Trophoblast cell (in vitro differentiated cells and primary cell): ENCODE measurements at regions not wholly inside any gene's neighbourhood (a gene's known extent, or its start where the extent isn't known, plus 50 kb on each side); places are given as distances from the start of the nearest gene placed in this dataset.

Experiments used
- DNase-seq, 2 donors: peaks; one replicate each; pipeline ENCODE4 v3.0.0-alpha.2; 2016
- H2AFZ ChIP-seq: 2 replicates; pipeline ENCODE4 v1.6.1; 2013; ENCODE audit warnings: low read length, moderate library complexity, mild to moderate bottlenecking; ENCODE audit not compliant: insufficient read depth, poor library complexity
- H2AK5ac ChIP-seq: 2 replicates; pipeline ENCODE4 v1.6.1; 2013; ENCODE audit warnings: mild to moderate bottlenecking, low read length
- H2BK120ac ChIP-seq: 2 replicates; pipeline ENCODE4 v1.6.1; 2013; ENCODE audit warnings: low read length, mild to moderate bottlenecking, moderate library complexity; ENCODE audit not compliant: insufficient read depth, poor library complexity
- H2BK12ac ChIP-seq: 2 replicates; pipeline ENCODE4 v1.6.1; 2013; ENCODE audit warnings: mild to moderate bottlenecking, low read length, moderate library complexity
- H2BK5ac ChIP-seq: 2 replicates; pipeline ENCODE4 v1.6.1; 2013; ENCODE audit warnings: low read length, low read depth, moderate library complexity, mild to moderate bottlenecking; ENCODE audit not compliant: poor library complexity
- H3K14ac ChIP-seq: 2 replicates; pipeline ENCODE4 v1.6.1; 2013; ENCODE audit warnings: mild to moderate bottlenecking, low read length
- H3K18ac ChIP-seq: 2 replicates; pipeline ENCODE4 v1.6.1; 2013; ENCODE audit warnings: mild to moderate bottlenecking, low read length
- H3K23ac ChIP-seq: 2 replicates; pipeline ENCODE4 v1.6.1; 2013; ENCODE audit warnings: low read length
- H3K27ac ChIP-seq: 2 replicates; pipeline ENCODE4 v1.5.1; 2013; ENCODE audit warnings: low read depth, mild to moderate bottlenecking, inconsistent platforms, low read length, moderate library complexity
- H3K27me3 ChIP-seq: 2 replicates; pipeline ENCODE4 v1.6.1; 2013; ENCODE audit warnings: inconsistent platforms, mild to moderate bottlenecking, low read length, moderate library complexity; ENCODE audit not compliant: insufficient read depth
- H3K36me3 ChIP-seq, 2 experiments: 1 replicate in 1 of 2; 2 replicates in 1 of 2; pipeline ENCODE4 v1.6.1; 2013; ENCODE audit warnings: low read length in 2 of 2, mild to moderate bottlenecking in 2 of 2, moderate library complexity in 1 of 2; ENCODE audit not compliant: insufficient read depth in 2 of 2, control insufficient read depth in 1 of 2
- H3K4ac ChIP-seq: 2 replicates; pipeline ENCODE4 v1.6.1; 2013; ENCODE audit warnings: low read depth, mild to moderate bottlenecking, low read length, moderate library complexity
- H3K4me1 ChIP-seq, 2 experiments: 1 replicate in 1 of 2; 2 replicates in 1 of 2; pipeline ENCODE4 v1.6.1; 2013; ENCODE audit warnings: low read length in 2 of 2, mild to moderate bottlenecking in 2 of 2, moderate library complexity in 1 of 2; ENCODE audit not compliant: insufficient read depth in 2 of 2, control insufficient read depth in 1 of 2
- H3K4me2 ChIP-seq: 2 replicates; pipeline ENCODE4 v1.6.1; 2013; ENCODE audit warnings: inconsistent platforms, mild to moderate bottlenecking, low read length, moderate library complexity
- H3K4me3 ChIP-seq: 2 replicates; pipeline ENCODE4 v1.5.1; 2013; ENCODE audit warnings: mild to moderate bottlenecking, low read depth, low read length, inconsistent platforms
- H3K79me1 ChIP-seq: one replicate; pipeline ENCODE4 v1.6.1; 2013; ENCODE audit warnings: low read length
- H3K79me2 ChIP-seq: 2 replicates; pipeline ENCODE4 v1.6.1; 2013; ENCODE audit warnings: low read length, mild to moderate bottlenecking; ENCODE audit not compliant: control insufficient read depth, insufficient read depth, poor library complexity
- H3K9ac ChIP-seq: 2 replicates; pipeline ENCODE4 v1.6.1; 2013; ENCODE audit warnings: mild to moderate bottlenecking, low read length
- H3K9me3 ChIP-seq: 2 replicates; pipeline ENCODE4 v1.6.1; 2013; ENCODE audit warnings: low read depth, mild to moderate bottlenecking, control low read depth, inconsistent platforms, low read length; ENCODE audit not compliant: insufficient read depth
- H4K12ac ChIP-seq: 2 replicates; pipeline ENCODE4 v1.6.1; 2013; ENCODE audit warnings: low read depth, mild to moderate bottlenecking, low read length, moderate library complexity
- H4K8ac ChIP-seq: 2 replicates; pipeline ENCODE4 v1.6.1; 2013; ENCODE audit warnings: low read depth, mild to moderate bottlenecking, low read length, moderate library complexity
- H4K91ac ChIP-seq: one replicate; pipeline ENCODE4 v1.6.1; 2013; ENCODE audit warnings: low read depth, mild to moderate bottlenecking, low read length, moderate library complexity
- WGBS: extraction: QIAGEN DNeasy Blood & Tissue Kit; methylation state at CpG from one replicate; pipeline ENCODE4 v1.1.7; 2013; ENCODE audit warnings: missing lambda C conversion rate; ENCODE audit not compliant: insufficient read length, insufficient coverage; ENCODE audit errors: extremely low coverage; 5-methylcytosine and 5-hydroxymethylcytosine counted together

DNA sequence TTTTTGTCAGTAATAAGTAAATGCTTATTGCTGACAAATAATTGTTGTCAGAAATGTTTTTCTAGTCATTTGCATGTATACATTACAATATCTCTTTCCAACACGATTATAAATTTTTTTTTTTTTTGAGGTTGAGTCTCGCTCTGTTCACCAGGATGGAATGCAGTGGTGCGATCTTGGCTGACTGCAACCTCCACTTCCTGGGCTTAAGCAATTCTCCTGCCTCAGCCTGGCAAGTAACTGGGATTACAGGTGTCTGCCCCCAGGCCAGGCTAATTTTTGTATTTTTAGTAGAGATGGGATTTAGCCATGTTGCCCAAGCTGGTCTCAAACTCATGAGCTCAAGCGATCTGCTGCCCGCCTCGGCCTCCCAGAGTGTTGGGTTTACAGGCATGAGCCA is 72.0 kb upstream of the ATF3 start:
- Histone ChIP-seq H3K36me3 (no peaks in the 10 kb centered on the region), H3K23ac (no peak overlapping the region), H3K79me2 (no peaks in the 10 kb centered on the region), H3K27me3 (no peaks in the 10 kb centered on the region), H3K9me3 (no peaks in the 10 kb centered on the region), H2BK5ac (no peak overlapping the region), H3K4me2 (no peak overlapping the region), H3K9ac (no peak overlapping the region), H2BK12ac (no peak overlapping the region), H3K79me1 (no peaks in the 10 kb centered on the region), H3K18ac (no peak overlapping the region), H2AK5ac (no peak overlapping the region), H4K12ac (no peak overlapping the region), H3K4me1 (peaks cover 0 to 2% of the 10 kb centered on the region in 2 experiments), H3K27ac (no peak overlapping the region), H4K91ac (no peak overlapping the region), H2AFZ (no peak overlapping the region), H3K14ac (no peak overlapping the region), H3K4me3 (no peak overlapping the region), H4K8ac (no peak overlapping the region), H2BK120ac (no peak overlapping the region), H3K4ac (no peak overlapping the region)
- DNase-seq, result no peak
- WGBS, result no CpG with 5 or more reads among the region's 6 CpGs

- H3K27ac ChIP-seq, result no peak overlapping the region
- H2AFZ ChIP-seq, result no peak overlapping the region
- no peaks in the 10 kb centered on the region for H3K79me2 ChIP-seq
- H3K4me2 ChIP-seq, result no peak overlapping the region
- H4K91ac ChIP-seq, result no peak overlapping the region
- H2BK120ac ChIP-seq, result no peak overlapping the region
- peaks cover 0 to 2% of the 10 kb centered on the region in 2 experiments for H3K4me1 ChIP-seq
- H3K9ac ChIP-seq, result no peak overlapping the region
- no peak overlapping the region for H2BK5ac ChIP-seq
- no peak overlapping the region for H3K23ac ChIP-seq
- no peak overlapping the region for H4K8ac ChIP-seq
- no CpG with 5 or more reads among the region's 1 CpG for WGBS
- H2AK5ac ChIP-seq, result no peak overlapping the region
- no peak overlapping the region for H3K4me3 ChIP-seq
- no peak overlapping the region for H3K18ac ChIP-seq
- H3K4ac ChIP-seq, result no peak overlapping the region
- no peak overlapping the region for H3K14ac ChIP-seq
- no peak for DNase-seq
- H3K9me3 ChIP-seq, result no peaks in the 10 kb centered on the region
- H4K12ac ChIP-seq, result no peak overlapping the region
- H2BK12ac ChIP-seq, result no peak overlapping the region
- H3K36me3 ChIP-seq, result no peaks in the 10 kb centered on the region
- no peaks in the 10 kb centered on the region for H3K79me1 ChIP-seq
- no peaks in the 10 kb centered on the region for H3K27me3 ChIP-seq
Observed at GRCh38 chr1:212537610-212538009, 71.0 kb upstream of the ATF3 start.

DNA sequence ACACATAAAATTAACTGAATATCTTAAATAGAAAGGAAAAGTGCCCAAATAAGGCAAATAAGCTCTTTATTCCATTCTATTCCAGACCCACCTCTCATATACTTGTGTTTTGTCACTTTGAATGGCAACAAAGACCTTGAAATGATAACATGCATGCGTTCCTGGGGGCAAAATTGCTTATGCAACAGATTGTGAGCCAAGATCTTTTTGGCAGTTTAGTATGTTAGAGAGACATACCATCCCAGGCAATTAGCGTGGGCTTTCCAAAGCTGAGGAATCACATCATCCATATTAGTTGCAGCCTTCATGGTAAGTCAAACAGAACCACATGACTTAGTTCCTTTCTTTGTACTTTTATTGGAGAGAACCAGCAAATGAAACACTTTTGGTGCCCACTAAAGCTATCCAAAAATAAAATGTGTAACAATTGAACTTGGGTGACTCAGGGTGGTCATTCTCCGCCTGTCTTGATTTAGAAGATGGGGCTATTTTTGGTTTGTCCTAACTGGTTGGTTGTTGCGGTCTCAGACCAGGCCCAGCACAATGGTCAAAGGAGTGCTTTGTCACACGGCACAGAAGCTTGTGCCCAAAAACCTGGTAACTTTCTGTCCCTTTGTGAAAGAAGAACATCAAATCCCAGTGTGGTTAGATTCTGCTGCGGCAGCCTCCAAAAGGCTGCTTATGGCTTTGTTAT is 68.7 kb upstream of the ATF3 start:
- Histone ChIP-seq H4K12ac (no peak overlapping the region), H3K4me2 (no peak overlapping the region), H3K79me2 (no peaks in the 10 kb centered on the region), H3K9me3 (no peaks in the 10 kb centered on the region), H2BK5ac (no peak overlapping the region), H2BK12ac (no peak overlapping the region), H3K27ac (no peak overlapping the region), H4K8ac (no peak overlapping the region), H3K4ac (no peak overlapping the region), H3K4me1 (no peaks in the 10 kb centered on the region), H3K18ac (no peak overlapping the region), H3K23ac (no peak overlapping the region), H4K91ac (no peak overlapping the region), H2AK5ac (no peak overlapping the region), H2BK120ac (no peak overlapping the region), H3K4me3 (no peak overlapping the region), H2AFZ (no peak overlapping the region), H3K36me3 (no peaks in the 10 kb centered on the region), H3K14ac (no peak overlapping the region), H3K79me1 (no peaks in the 10 kb centered on the region), H3K9ac (no peak overlapping the region), H3K27me3 (no peaks in the 10 kb centered on the region)
- WGBS, result no CpG with 5 or more reads among the region's 6 CpGs
- no peak for DNase-seq

DNA sequence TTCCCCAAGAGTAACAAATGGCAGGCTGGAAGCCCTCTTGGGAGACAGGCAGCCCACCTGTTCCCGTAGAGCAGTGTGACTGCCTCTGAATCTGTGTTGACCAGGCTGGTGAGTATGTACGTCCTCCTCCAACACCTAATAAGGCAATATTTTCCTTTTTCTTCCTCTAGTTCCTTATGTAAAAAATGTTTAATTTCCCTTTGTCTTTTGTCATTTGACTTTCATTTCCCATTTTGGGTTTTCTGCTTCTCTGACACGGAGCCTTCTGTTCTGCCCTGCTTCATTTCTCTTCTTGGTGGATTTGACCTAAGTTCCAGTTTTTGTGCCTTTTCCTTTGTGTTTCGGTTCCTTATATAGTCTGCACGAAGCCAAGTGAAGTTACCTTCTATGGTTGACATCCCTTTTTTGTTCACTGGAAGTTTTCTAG is 65.8 kb upstream of the ATF3 start:
- Histone ChIP-seq H3K9me3 (no peaks in the 10 kb centered on the region), H3K23ac (no peak overlapping the region), H3K14ac (no peak overlapping the region), H2BK12ac (no peak overlapping the region), H3K79me2 (no peaks in the 10 kb centered on the region), H2BK5ac (no peak overlapping the region), H3K18ac (no peak overlapping the region), H2AK5ac (no peak overlapping the region), H3K27me3 (no peaks in the 10 kb centered on the region), H2BK120ac (no peak overlapping the region), H3K79me1 (no peaks in the 10 kb centered on the region), H3K4ac (no peak overlapping the region), H3K27ac (no peak overlapping the region), H3K36me3 (no peaks in the 10 kb centered on the region), H2AFZ (no peak overlapping the region), H3K4me3 (no peak overlapping the region), H4K12ac (no peak overlapping the region), H3K4me1 (no peaks in the 10 kb centered on the region), H4K8ac (no peak overlapping the region), H4K91ac (no peak overlapping the region), H3K4me2 (no peak overlapping the region), H3K9ac (no peak overlapping the region)
- DNase-seq, result no peak
- WGBS, result no CpG with 5 or more reads among the region's 5 CpGs
